ENCODE measurements at regions not wholly inside any gene's neighbourhood (a gene's known extent, or its start where the extent isn't known, plus 50 kb on each side); places are given as distances from the start of the nearest gene placed in this dataset.
A peak's percentile ranks its signal among the peaks of the same experiment; 100 is the strongest.

- no peak for DNase-seq
Observed at GRCh38 chr22:34943830-34944229, 122.1 kb upstream of the ISX start.

- no peak for DNase-seq
Observed at GRCh38 chr22:34946339-34946985, 119.5 kb upstream of the ISX start.

DNA sequence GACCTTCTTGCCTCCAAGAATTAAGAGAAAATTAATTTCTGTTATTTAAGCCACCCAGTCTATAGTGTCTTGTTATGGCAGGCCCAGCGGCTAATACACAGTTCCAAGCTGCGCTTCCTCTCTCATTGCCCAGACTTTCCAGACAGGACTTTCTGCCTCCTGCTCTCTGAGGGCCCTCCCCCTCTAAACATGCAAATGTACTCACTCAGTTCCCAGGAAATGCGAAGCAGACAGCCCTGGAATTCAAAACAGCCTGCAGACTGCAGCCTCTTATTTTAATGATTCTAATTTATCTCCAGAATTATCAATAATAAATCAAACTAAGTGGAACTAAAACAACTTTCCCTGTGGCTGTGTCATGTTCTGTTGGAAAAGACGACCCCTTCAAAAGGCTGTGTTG lies 115.5 kb upstream of the ISX start:
- peak; percentile 37 for DNase-seq

GRCh38 chr22:34951212-34951611 lies 114.7 kb upstream of the ISX start:
- no peak for DNase-seq

DNA sequence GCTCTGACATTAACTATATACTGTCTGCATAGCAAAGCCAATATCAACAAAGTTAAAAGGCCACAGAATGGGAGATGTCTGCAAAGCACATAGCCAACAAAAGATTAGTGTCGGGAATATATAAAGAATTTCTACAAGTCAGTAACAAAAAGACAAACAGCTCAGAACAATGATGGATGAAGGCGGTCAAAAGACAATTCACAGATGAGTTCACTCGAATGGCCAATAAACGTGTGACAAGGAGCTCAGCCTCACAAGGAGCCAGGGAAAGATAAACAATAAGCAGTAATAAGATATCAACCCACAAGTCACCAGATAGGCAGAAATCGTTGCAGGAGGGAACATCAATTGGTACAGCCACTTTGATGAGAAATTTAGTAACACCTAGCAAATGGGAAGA lies 106.0 kb upstream of the ISX start:
- no peak for DNase-seq

- DNase-seq, result no peak
Observed at GRCh38 chr22:34966980-34967565, 98.9 kb upstream of the ISX start.

DNA sequence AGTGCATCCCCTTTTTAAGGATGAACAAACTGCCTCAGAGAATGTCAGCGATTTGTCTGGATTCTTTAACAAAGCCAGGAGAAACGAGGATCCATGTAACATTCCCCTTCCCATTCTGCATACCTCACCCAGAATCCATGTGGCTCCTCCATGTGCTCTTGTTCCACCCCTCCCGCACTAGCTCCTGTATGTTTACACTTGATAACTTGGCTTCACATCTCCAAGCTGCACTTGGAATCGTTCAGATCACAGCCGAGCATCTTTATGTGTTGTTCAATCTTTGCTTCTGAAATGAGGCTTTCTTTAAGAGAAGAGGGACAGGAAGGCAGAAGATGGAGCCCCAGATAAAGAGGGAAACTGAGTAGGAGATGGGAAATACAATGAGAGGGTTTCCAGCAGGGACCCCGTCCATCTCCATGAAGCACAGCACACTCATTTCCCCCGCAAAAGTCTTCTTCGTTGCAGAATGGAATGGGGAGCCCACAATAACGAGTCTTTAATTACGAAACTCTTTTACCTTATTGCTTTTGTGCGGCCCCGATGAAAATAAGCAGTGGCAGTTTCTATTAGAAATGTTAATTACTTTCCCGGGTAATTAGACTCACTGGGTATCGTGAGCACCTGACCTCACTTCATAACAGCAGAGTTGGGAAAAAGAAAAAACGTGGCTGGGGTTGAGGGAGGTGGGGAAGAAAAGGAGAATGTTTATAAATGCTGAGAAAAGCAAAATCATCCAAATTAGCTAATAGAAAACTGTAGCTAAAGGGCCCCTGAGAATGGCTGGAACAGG lies 96.8 kb upstream of the ISX start:
- no peak for DNase-seq

DNA sequence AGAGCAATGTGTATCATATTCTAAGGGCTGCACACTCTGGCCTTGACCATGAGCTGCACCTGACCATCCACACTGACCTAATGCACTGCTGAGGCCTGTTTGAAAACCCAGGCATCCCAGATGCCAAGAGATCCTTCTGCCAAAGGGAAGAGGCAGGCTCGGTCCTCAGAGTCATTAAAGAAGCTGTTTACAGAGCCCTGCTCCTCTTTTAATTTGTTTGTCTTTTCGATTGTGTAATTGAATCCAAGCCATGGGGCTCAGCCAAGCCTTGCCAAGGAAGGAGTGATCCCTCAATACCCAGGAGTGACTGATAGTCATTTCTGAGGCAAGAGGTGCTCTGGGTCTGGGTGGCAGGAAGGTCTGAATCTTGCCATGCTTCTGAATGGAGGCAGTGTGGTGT lies 94.5 kb upstream of the ISX start:
- no peak for DNase-seq

GRCh38 chr22:34972191-34972897 lies 93.6 kb upstream of the ISX start:
- DNase-seq, result no peak

GRCh38 chr22:34973016-34973415 lies 92.9 kb upstream of the ISX start:
- DNase-seq, result no peak

DNA sequence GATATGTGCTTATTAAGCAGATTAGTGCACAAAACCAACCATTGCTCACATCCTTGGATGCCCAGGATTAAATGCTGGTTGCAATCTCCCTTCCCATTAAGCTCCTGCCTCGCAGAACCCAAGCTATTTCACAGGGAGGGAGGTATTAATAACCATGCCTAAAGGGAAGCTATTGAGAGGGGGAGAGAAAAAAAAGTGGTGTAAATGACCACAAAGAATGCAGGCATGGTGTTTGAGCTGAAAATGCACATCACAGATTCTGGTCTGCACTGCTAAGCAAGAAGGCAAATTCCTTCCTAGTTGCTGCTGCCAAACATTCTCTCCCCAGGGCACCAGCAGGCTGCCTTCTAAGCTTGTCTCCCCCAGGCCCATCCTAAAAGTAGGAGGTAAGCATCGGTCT lies 92.0 kb upstream of the ISX start:
- DNase-seq, result peak; percentile 45

DNA sequence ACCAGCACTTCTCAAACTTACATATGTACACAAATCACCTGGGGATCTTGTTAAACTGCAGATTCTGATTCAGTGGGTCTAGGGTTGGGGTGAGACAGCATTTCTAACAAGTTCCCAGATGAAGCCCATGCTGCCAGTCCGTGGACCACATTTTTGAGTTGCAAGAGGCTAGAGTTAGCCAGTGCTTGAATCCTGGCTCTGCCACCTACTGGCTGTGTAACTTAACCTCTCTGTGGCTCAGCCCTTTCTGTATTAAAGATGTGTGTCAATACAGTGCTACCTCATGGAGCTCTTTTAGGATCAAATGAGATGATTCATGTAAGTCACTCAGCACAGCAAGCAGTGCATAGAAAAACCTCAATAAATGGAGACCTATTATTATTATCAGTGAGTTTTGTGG lies 90.2 kb upstream of the ISX start:
- no peak for DNase-seq

GRCh38 chr22:34976474-34976873 lies 89.5 kb upstream of the ISX start:
- no peak for DNase-seq

DNA sequence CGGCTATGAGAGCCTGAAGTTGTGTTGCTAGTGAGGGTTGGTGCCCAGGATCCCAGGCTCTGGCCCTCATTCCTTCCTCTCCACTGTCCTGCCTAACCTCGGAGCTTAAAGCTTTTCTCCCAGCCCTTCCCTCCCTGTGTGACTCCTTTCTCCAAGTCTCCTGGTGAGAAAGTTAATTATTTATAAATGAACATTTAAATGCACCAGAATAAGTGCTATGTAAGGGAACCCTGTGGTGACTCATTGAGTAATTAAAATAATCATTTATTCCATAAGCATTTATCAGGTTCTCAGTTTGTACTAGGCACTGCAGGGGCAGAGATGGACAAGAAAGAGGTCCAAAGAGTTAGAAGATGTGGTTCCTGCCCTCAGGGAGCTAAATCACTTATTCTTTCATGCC lies 89.1 kb upstream of the ISX start:
- DNase-seq, result no peak

DNA sequence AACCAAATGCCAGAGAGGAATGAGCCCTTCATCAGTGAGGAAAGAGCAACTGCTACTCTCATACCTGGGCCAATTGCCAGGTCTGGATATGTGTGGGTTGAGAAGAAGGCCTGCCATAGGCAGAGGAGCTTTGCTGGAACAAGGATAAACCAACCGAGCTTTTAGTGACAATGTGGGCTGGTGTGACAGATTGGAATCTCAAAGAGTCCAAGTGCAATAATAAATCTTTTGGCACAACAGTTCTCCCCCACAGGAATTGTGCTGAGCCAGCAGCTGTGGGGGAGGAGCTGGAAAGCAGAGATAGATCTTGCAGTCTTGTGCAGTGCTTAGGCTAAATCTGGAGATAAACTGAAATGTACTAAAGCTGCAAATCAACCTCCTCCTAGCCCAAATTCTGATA lies 79.4 kb upstream of the ISX start:
- DNase-seq, result peak; percentile 24

- no peak for DNase-seq
Observed at GRCh38 chr22:34992672-34993071, 73.3 kb upstream of the ISX start.

DNA sequence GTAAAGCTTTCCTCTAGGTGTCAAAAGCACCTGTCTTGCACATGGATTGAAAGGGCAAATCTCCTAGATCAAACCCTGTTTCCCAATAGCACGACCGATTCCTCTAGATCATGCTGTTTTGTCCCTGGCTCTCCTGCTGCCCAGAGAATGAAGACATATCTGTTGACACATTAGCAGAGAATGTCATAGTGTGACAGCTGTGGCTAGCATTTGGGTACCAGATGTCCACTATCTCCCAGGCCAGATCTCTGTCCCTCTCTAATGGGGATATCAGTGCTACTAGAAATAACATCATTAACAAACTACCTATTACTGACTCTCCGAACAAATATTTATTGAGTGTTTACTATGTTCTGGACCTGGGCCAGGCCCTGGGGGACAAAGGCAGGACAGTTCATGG lies 72.4 kb upstream of the ISX start:
- DNase-seq, result no peak

- DNase-seq, result no peak
Observed at GRCh38 chr22:34997633-34998299, 68.2 kb upstream of the ISX start.

GRCh38 chr22:34998921-34999320 lies 67.0 kb upstream of the ISX start:
- DNase-seq, result no peak

GRCh38 chr22:35008213-35008612 lies 57.7 kb upstream of the ISX start:
- no peak for DNase-seq

DNA sequence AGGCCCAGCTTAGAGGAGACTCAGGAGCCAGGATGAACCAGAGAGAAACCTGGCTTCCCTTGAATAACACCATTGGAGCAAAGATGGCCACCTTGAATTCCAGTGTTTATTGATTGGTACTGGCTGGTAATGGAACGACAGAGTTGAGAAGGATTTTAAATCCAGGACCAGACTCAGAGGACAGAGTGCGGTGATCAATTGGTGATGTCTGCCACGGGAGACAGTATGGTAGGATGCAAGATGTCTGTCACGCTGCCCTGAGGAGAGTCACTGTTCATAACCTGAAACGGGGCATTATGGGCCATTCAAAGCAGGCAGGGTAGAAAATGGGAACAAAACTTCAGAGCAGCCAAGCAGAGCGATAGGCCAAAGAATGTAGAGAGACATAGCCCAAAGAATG lies 55.4 kb upstream of the ISX start:
- no peak for DNase-seq

DNA sequence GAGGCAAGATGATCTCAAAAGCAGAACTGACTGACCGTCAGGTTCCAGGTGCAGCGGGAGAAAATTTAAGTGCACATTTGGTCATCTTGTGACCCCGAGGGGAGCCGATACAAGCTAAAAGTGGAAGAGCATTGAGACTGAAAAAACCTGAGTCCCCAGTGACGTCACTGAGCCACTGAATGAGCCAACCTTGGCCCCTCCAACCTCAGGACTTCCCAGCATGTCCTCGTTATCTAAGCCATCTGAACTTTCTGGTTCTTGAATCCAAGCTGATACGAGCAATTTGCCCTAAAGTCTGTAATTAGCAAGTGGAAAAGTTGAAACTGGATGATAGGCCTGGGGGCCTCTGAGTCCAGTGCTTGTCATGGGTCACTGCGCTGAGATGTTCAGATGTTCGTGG lies 51.1 kb upstream of the ISX start:
- DNase-seq, result no peak

Data from right hindlimb (tissue), 1 donor.